T47D (cell line): ENCODE measurements at regions not wholly inside any gene's neighbourhood (a gene's known extent, or its start where the extent isn't known, plus 50 kb on each side); places are given as distances from the start of the nearest gene placed in this dataset.
"Not testable (repeated sequence)": the region's sequence is repeated elsewhere in the genome, so short reads cannot be mapped to it uniquely, and the experiment has no call there.

Source experiments
- DNase-seq, 2 experiments: peaks; one replicate each; pipeline versions ENCODE4 v3.0.0 to v3.0.0-alpha.2; 2011 to 2012; ENCODE audit warnings: low read depth in 1 of 2, low spot score in 1 of 2
- JUND ChIP-seq: IDR thresholded peaks from 2 replicates; pipeline ENCODE4 v1.6.1; 2012; ENCODE audit warnings: low read depth
- in situ Hi-C: cut with HindIII; loops from 2 replicates; pipeline ENCODE4 v1.10.0; 2016; ENCODE audit warnings: low sequenced_read_pairs, low pct_unique_long_range_greater_than_20kb

DNA sequence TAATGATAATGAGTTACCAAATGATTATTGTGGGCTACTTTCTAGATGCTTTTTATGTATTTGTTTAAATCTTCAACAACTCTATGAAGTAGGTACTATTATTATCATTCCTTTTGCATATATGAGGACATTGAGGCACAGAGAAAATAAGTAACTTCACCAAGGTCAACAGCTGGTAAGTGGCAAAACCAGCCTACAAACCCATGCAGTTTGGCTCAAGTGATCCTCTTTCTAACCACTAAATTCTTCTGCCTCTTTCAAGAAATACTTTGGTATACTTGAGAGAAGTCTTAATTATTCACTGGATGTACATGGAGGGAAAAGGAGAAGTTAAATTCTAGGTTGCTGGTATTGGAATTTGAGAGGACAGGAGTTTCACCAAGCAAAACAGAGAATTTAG lies 495.2 kb upstream of the CADM1 start:
- in situ Hi-C loops = no loop called here
- no peak for DNase-seq
- TF ChIP-seq JUND = no peak

DNA sequence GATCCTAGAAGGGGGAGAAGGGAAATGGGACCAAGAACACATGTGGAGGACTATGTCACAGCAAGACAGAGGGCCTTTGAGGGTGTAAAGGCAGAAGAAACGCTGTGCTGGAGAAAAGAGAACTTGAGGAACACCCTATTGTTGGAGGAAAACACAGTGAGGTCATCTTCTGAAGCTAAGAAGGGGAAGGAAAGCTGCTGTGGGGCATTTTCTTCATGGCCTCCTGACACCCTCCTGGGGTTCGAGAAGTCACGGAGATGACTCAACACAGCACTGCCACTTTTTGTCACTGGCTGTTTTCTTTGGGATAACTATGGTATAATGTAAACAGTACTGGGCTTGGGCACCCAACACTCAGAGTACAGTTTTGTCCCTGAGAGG lies 492.6 kb upstream of the CADM1 start:
- no peak for DNase-seq
- in situ Hi-C loops = no loop called here
- no peak for TF ChIP-seq JUND

DNA sequence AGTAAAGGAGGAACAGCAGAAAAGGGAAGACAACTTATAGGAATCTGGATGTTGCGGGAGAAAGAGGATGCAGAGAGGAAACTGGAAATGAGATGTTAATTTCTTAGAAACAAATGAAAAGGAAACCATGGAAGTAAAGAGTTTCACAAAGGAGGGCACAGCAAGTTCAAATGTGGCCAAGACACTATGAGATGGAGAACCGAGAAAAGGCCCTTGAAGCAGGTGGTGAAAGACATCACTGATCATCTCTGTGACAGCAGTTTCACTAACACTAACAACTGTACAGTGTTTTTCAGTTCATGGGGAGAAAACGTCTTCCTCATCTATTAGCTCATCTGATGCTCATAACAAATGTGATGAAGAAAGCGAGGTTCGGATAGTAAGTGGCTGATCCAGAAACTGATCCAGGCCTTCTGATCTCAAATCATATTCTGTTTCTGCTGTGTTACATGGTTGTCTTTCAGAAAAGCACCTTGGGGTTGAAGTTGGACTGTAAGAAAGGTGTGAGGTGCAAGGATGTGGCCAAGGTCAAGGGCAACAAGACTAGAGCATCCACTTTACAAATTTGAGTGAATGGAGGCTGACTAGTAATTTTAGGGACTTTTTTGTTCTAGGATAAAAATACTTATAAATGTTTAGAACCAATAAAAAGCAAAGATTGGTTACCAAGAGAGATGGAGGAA lies 492.1 kb upstream of the CADM1 start:
- DNase-seq = no peak
- TF ChIP-seq JUND = no peak
- in situ Hi-C loops = no loop called here

DNA sequence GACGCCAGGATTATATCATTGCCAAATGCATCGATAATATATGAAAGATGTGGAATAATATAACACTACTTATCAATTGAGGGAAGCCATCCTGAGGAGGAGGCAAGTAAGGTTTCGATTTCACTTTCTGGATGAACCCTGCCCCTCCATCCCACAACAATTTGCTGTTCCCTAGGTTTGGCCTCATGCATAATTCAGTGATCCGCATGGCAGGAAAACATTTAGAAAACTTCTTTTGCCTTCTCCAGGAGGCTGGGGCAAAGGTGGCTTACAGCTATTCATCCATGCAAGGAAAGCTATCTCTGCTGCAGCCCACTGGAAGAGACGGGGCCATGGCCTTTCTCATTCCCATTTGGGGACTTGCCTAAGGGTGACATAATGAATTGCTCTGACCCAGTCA lies 489.4 kb upstream of the CADM1 start:
- in situ Hi-C loops = no loop called here
- DNase-seq = no peak
- TF ChIP-seq JUND = no peak

DNA sequence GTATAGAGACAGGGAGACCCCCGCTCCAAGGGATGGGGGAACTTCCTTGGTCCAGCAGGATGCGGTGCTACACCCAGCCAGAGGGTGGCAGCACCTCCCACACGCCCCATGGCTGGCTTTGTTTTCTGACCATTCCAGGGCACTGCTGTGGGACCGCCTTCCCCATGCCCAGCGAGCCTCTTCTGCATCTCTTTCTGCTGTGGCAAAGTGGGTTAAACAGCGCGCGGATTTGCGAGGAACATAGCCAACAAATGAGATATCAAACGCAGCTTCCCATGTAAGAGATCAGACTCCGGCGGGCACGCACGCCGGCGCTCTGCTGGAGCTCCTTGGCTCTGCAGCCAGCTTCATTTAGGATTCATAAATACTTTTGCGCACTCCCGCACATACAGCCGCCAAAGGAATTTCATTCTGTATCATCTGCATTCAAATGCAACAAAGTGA lies 485.8 kb upstream of the CADM1 start:
- no peak for TF ChIP-seq JUND
- in situ Hi-C loops = no loop called here
- DNase-seq = peak; percentile 39 to 47

DNA sequence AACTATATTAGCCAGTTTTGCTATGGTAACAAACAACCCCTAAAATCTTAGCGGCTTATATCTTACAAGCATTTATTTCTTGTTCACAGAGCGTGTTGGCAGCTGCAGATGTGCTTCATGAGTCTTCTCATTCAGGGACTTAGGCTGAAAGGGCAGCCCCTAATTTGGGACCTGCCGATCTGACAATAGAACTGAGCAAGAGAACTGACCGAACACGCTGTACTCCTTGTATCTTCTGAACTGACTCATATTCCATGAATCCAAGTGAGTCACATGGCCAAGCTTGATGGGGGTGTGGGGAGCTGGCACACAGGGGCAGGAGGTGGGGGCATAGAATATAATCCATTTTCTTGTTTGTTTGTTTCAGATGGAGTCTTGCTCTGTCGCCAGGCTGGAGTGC lies 481.7 kb upstream of the CADM1 start:
- in situ Hi-C loops = no loop called here
- no peak for TF ChIP-seq JUND
- no peak for DNase-seq

DNA sequence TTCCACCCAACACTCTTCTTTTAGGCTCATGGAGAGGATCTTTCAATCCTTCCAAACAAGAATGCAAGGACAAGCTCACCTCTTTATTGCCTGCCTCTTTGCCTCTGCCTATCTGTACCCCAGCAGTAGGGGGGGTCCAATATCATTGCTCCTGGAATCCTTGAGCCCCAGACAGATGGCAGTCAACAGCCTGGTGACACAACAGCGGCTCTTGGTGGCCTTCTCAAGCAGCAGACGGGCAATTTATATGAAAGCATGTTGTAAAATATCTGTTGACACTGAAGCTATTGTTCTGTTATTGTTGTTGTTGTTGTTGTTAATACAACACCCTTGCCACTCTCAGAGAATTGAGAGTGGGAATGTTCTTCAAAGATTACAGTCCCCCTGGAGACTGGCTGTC lies 480.0 kb upstream of the CADM1 start:
- DNase-seq = peak in 1 of 2 experiments; percentile 19
- no peak for TF ChIP-seq JUND
- in situ Hi-C loops = no loop called here

DNA sequence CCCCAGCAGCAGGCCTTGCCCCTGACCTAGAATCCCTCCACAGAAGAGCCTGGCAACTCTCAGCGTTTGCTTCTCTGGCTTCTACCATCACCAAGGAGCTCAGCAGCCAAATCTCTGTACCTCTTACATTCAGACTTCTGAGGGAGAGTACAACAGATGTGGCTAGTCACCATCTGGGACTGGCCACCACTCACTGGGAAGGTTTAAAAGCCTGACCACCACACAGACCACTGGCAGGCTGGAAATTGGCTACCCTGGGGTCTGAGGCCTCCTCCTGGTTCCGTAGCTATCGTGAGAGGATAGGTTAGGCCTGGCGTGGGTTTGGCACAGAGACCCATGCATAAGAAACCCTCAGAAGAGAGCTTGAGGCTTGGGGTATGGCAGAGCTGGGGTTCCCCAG lies 478.5 kb upstream of the CADM1 start:
- TF ChIP-seq JUND = no peak
- in situ Hi-C loops = no loop called here
- no peak for DNase-seq

DNA sequence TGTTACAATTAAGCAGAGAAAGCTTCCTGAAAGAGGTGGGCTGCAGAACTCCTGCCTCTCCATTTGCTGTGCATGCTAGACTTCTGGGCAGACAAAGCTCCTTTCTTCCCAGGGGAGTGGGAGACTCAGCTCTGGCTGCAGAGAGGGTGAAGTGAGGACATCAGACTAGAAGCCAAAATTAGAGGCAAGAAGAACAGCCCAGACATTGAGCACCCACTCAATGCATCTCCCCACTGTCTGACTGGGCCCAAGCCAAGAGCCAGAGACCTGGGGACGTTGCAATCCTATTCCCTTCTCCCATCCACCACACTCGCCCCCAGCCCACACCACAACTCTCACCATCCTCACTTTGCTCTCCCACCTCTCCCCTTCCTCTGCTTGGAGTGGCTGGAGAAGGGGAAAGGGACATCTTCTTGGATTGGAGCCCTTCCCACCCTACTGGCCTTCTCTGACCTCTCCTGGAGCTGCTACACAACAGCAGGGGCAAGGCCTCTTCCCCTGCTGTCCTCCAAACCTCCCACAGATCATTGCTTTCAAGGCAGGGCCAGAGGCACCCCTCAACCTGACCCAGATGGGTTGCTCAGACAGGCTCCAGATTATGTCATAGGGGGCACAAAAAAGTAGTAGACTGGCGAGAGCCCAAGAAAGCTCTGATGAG lies 477.7 kb upstream of the CADM1 start:
- no peak for DNase-seq
- in situ Hi-C loops = no loop called here
- no peak for TF ChIP-seq JUND

DNA sequence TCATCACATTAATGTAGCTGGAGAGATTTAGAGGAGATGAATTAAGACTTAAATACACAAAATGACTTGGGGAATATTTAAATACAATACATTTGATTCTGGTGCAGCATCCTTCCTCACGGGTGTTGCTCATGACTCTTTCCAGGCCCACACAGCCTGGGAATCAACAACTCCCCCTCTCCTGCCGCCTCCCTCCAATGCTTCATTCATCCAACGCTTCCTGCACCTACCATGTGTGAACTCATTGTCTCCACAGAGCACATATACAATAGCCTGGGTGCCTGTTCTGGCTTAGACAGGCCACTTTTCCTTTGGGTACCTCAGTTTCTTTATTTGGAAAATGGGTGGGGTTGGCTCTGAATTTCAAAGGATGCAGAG lies 476.9 kb upstream of the CADM1 start:
- TF ChIP-seq JUND = no peak
- in situ Hi-C loops = no loop called here
- DNase-seq = no peak

DNA sequence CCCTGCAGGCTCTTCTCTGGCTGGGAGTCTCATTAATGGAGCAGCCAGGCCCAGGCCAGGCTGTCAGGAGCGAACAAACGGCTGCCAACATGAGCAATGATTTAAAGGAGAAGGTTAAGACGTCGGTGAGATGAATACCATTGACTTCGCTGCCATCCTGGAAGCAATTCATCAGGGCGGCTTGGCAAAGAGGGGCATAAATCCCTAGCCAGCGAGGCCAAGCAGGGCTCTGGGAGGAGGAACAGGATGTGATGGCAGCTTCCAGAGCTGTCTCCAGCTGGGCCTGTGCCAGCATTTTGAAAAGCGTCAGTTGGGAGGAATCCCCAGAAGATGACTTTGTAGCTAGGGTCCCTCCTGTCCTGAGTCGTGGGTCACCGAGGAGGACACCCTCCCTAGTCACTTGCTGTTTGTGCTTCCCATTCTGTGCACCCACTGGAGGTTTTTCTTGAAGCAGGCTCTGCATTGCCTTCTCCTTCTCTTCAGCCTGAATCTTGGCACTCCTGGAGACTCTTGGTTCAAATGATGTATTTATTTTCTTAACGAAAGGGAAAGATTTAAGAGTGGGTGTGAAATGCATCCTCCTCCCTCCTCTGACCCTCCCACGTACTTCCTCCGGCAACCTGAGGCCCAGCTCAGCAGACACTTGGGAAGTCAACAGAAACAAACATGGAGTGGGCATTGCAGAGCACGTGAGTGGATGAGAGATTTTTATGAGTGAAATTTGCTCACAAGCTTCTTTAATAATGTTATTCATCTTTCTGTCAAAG lies 476.3 kb upstream of the CADM1 start:
- no peak for DNase-seq
- in situ Hi-C loops = no loop called here
- TF ChIP-seq JUND = no peak

DNA sequence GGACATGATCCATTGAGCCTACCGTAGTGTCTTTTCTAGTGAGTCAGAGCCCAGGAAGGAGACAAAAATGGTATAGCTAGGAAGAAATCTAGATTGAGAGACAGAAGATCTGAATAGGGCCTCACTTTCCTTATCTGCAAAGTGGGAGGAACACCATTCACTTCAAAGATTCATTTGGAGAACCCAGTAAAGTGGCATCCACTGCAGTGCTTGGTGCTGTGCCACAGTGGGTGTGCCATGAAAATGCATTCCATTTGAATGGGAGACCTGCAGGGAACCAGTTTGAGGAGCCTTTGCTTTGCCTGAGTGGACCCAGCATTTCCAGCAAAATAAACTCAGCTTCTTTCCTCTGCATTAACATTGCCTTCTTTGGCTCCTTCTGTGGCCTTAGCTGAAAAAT lies 470.5 kb upstream of the CADM1 start:
- TF ChIP-seq JUND = no peak
- in situ Hi-C loops = no loop called here
- DNase-seq = no peak

DNA sequence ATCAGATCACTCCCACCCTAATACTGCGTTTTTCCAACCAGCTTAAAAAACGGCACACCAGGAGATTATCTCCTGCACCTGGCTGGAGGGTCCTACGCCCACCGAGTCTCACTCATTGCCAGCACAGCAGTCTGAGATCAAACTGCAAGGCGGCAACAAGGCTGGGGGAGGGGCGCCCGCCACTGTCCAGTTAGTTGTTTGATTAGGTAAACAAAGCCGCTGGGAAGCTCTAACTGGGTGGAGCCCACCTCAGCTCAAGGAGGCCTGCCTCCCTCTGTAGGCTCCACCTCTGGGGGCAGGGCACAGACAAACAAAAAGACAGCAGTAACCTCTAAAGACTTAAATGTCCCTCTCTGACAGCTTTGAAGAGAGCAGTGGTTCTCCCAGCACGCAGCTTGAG lies 463.0 kb upstream of the CADM1 start:
- DNase-seq, in situ Hi-C loops: not testable (repeated sequence)
